CD4-positive, alpha-beta T cell treated with Interleukin-2 at 100 ng/mL for 4 hours (primary cell): ENCODE measurements at regions not wholly inside any gene's neighbourhood (a gene's known extent, or its start where the extent isn't known, plus 50 kb on each side); places are given as distances from the start of the nearest gene placed in this dataset.

Source experiments
- DNase-seq: peaks from one replicate; pipeline ENCODE4 v3.0.0-alpha.2; 2020; ENCODE audit warnings: low spot score

GRCh38 chr3:168384990-168385389, 289.3 kb upstream of the GOLIM4 start:
- no peak for DNase-seq

- DNase-seq: no peak
These were observed 287.8 kb upstream of the GOLIM4 start for GRCh38 chr3:168383573-168383972.

GRCh38 chr3:168371846-168372245, 276.1 kb upstream of the GOLIM4 start:
- no peak for DNase-seq

DNA sequence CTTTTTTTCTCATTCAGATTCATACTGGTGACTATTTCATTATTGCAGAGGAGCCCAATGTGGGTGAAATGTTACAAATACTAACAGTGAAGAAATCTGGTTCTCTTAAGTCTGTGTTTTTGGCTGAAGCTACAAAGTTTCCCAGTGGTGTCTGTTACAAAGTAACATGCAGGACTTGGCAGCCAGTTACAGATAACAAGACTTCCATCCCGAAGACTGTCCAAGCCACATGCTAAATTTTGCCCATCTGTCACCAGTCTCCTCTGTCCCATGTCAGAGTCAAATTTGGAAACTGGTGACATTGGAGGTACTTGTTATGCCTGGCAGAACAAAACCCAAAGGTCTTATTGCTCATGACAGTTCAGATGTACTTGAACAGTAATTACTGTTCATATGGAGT, 269.2 kb upstream of the GOLIM4 start:
- no peak for DNase-seq

DNA sequence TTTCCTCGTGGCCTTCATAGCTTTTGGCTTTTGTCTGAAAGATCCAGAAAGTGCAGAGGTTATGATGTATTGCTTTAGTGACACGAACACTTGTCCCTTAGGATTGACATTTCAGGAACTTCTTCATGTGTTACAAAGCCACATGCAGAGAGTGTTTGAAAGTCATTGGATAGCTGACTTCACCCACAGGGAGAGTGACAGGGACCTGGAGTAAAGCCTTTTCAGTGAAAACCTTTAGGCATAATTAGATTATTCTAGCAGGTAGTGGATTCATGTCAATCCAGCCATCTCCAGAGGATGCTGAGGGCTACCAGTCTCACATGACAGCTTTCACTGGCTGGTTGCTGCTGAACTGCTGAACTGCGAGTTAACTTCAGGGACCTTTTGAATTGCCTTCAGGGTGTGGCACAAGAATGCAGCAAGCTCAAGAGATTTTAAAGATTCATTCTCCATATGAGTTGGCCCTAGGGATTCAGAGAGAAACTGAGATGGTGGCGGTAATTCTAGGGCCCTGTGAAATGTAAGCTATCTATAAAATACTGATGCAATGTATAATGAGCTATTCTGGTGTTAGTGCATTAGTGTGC, 267.0 kb upstream of the GOLIM4 start:
- no peak for DNase-seq

- no peak for DNase-seq
These were observed 266.4 kb upstream of the GOLIM4 start for GRCh38 chr3:168362156-168362555.

- DNase-seq: no peak
These were observed 265.3 kb upstream of the GOLIM4 start for GRCh38 chr3:168360993-168361392.

DNA sequence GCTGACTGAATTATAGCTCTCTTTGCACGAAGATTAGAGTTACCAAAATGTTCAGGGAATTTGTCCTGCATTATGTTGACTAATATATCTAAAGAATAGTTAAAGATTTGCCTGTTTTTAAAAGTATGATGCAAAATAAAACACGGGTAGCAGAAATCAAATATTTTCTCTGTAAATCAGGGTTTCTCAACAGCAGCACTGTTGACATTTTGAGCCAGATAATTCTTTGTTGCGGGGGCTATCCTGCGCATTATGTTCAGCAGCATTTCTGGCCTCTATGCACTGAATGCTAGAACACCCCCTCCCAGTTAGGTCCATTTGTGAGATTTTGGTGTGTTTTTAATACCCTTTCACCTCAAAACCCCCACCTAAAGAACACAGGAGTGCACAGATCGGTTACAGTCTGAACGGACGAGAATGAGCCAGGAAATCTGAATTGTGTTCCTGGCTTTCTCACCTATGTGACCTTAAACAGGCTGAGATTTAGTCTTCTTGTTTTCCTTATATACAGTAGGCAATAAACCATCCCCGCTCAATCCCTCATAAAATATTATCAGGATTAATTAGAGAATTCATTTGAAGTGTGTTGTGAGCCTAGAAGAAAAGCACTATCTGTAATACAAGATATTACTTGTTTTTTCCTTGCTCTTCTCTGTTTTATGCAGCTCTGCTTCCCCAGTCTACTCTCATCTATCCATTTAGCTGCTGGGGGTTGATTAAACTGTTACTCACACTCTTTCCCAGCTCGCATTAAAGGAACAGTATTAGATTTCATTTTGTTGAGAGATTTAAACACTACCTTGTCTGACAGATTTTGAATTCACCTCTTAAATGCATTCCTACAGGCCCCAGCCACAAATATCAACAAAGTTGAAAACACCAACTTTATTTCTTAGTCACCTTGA, 247.5 kb upstream of the GOLIM4 start:
- DNase-seq: no peak

DNA sequence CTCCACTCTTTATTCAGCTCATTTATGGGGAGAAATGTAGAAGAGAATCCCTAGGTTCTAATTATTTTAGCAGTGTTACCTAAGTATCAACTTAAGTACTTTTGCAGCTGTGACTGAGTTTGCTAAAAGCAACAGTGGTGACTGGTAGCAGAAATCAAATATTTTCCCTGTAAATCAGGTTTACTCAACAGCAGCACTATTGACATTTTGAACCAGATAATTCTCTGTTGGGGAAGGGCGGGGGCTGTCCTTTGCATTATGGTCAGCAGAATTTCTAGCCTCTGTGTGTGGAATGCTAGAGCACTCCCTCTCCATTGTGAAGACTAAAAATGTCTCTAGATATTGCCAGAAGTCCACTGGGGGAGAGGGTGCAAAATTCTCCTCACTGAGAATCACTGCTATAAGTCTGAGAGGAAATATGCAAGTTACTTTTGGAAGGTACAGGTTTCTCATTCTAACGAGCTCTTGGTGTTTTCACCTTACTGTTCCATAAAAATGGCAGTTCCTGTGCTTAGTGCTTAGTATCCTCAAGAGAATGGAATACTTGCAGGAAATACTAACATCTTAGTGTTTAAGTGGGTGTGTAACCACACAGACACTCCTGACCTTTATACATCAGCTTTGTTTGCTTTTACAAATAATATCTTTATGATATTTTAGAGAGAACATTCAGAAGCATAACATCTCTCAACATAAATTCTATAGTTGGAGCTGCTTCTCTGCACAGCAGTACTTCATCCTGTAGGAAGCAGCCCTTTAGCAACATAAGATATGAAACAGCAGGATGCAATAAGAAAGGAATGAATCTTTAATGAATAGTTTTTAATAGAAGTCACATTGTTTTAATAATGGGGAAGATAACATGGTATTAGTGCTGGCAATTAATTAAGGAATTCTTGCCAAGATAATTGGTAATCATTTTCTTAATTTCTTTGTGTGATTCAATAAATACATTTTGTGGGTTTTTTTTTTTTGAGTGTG, 246.5 kb upstream of the GOLIM4 start:
- no peak for DNase-seq

DNA sequence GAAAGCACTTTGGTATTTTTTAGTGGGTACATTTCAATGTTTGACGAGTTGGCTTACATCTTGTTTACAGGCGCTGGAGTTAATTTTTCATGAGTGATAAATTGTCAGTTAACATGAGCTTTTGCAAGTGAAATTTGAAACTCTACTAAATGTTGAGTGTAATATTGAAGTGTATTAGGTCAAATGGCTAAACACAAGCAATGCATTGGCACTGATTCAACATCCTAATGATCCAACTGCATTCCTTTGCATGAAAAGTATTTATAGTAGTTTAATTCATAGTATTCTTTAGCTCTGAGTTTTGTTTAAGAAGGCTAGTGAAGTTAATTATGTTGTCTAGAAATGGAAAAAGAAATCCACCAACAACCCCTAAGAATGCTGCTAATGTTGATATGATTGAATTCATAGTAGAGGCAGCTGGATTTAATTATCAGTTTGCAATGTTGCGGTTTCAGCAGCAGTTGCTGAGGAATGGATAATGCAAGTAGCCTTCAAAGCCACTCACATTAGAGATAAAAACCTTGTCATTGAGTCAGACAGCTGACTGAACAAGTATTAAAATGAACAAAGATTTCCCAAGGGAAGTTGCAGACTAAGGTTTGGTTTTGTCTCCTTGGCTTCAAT, 245.6 kb upstream of the GOLIM4 start:
- DNase-seq: no peak

DNA sequence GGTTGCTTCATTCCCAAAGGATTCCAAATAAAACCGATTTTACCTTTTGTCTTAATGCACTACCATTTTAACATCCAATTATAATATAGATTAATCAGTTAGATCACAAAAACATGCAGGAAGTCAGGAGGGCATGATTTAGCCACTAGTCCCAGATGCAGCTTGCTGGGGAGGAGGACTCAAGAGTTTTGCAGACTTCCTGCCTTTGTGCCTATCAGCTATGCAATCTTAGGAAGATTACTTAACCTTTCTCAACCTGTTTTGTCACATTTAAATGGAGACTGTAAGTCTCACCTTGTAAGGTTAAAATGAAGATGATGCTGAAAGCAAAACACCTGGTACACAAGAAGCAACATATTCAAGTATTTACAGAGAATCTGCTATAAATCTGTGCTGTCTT, 242.4 kb upstream of the GOLIM4 start:
- no peak for DNase-seq

GRCh38 chr3:168336276-168336675, 240.6 kb upstream of the GOLIM4 start:
- DNase-seq: no peak

- no peak for DNase-seq
These were observed 237.7 kb upstream of the GOLIM4 start for GRCh38 chr3:168333410-168333935.

DNA sequence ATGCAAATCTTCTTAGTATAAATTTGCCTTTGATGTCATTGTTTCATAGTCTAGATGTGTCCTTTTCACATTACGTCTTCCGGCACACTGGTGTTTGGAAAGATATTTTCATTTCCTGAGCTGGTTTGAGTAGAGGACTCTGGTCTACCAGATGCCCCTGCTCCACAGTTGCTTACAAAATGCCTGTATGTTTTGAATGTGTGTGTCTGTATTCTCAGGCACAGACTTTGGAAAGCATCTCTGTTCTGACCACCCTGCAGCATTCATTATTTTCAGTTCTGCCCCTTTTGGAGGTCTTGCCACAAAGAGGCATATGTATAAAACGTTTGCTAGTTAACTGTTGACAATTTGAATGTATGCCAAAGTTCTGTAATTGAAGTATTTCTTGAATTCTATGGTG, 236.0 kb upstream of the GOLIM4 start:
- no peak for DNase-seq

- DNase-seq: no peak
These were observed 235.3 kb upstream of the GOLIM4 start for GRCh38 chr3:168330983-168331382.

DNA sequence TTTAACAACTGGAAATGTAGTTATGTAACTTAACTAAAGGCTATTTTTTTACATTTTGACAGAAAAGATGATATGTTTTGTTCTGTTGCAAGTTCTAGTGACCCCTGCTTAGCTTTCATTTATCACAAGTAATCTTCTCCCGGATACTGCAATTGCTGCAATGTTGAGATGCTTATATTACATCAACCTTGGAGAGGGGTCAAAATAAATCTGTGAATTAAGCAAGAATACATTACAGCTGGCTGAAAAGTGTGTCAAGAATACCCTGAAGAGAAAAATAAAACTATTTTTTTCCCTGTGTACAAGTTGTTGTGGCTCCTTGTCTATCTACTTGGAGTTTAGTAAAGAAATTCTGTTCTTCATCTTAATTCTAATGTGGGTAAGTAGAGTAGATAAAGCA, 232.1 kb upstream of the GOLIM4 start:
- DNase-seq: no peak

- no peak for DNase-seq
These were observed 230.0 kb upstream of the GOLIM4 start for GRCh38 chr3:168325684-168326083.

GRCh38 chr3:168322941-168323340, 227.2 kb upstream of the GOLIM4 start:
- no peak for DNase-seq

DNA sequence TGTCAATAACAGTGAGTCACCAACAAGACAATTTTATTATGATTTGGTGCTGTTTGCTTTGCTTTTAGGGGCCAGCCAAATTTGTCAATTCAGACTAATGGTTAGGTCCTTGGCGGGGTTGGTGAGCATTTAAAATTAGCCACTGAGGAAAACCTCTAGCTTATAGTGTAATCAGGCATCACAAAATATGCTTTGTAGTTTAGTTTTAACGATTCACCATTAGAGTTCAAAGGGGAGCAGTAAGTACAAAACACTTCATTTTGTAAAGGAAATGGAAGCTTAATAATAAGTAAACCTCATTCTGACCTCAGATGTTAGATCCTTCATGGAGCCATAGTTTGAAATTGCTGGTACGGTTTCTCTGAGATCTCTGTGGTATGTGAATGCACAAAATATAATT, 218.4 kb upstream of the GOLIM4 start:
- no peak for DNase-seq

GRCh38 chr3:168312984-168313383, 217.3 kb upstream of the GOLIM4 start:
- no peak for DNase-seq

- no peak for DNase-seq
These were observed 212.2 kb upstream of the GOLIM4 start for GRCh38 chr3:168307893-168308292.

DNA sequence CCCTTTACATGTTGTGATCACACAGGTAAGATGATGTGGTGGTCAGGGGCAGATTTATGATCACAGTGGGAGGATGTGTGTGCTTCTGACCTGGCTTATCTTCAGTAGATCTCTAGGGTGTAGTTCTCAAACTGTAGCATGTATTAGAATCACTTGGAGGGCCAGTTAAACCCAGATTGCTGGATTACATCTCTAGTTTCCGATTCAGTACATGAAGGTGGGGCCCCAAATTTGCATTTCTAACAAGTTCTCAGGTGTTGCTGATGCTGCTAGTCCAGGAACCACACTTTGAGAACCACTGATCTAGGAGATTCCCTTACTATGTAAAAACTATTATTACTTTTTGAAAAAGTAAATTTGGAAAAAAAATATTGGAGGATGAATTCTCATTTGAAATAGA, 199.3 kb upstream of the GOLIM4 start:
- no peak for DNase-seq
